B cell (primary cell): ENCODE measurements at regions not wholly inside any gene's neighbourhood (a gene's known extent, or its start where the extent isn't known, plus 50 kb on each side); places are given as distances from the start of the nearest gene placed in this dataset.

ENCODE experiments used
- CTCF ChIP-seq: fragments of 200-600 bp; IDR thresholded peaks from one replicate; pipeline ENCODE4 v1.8.0; 2022; ENCODE audit warnings: antibody characterized with exemption, mild to moderate bottlenecking
- EZH2 ChIP-seq: IDR thresholded peaks from 2 replicates; pipeline ENCODE4 v1.6.1; 2012; ENCODE audit warnings: borderline replicate concordance, low read depth, mild to moderate bottlenecking, moderate library complexity, low read length; ENCODE audit not compliant: insufficient read depth, poor library complexity, severe bottlenecking

GRCh38 chr2:30310955-30311354, 79.6 kb downstream of the LBH start:
- TF ChIP-seq CTCF = no peak
- TF ChIP-seq EZH2 = no peak
